SK-N-SH (cell line): ENCODE measurements at regions not wholly inside any gene's neighbourhood (a gene's known extent, or its start where the extent isn't known, plus 50 kb on each side); places are given as distances from the start of the nearest gene placed in this dataset.

Experiments
- CTCF ChIA-PET: fragments of 300-600, 350-600 bp; formaldehyde crosslinking; extraction: SDS; loops from one replicate; lab custom pipeline; 2021; lab: Yijun Ruan, JAX
- POLR2A ChIA-PET: fragments of 350-600 bp; sonication (Branson Sonifier 250); formaldehyde crosslinking; extraction: SDS; loops from one replicate; lab custom pipeline; 2020; ENCODE audit warnings: antibody characterized with exemption, inconsistent platforms; lab: Yijun Ruan, JAX
- DNase-seq: peaks from one replicate; pipeline ENCODE4 v3.0.0; 2012
- H2AFZ ChIP-seq: fragments of 200-600 bp; sonication (generic); 2 replicates; pipeline ENCODE4 v1.8.1; 2016; ENCODE audit warnings: antibody characterized with exemption, mild to moderate bottlenecking, low read depth
- H3F3A ChIP-seq: fragments of 200-600 bp; sonication (generic); replicated peaks from 2 replicates; pipeline ENCODE3; 2016; ENCODE audit warnings: antibody characterized with exemption, mild to moderate bottlenecking; ENCODE audit not compliant: insufficient read depth
- H3K27ac ChIP-seq, 2 experiments: fragments of 200-500 bp in 1 of 2; fragments of 200-600 bp in 1 of 2; sonication (Bioruptor generic) in 1 of 2; sonication (generic), shearing (Covaris generic) in 1 of 2; 2 replicates each; pipeline versions ENCODE4 v1.5.1 to v1.6.1; 2014 to 2016; ENCODE audit warnings: low read depth in 2 of 2, inconsistent platforms in 1 of 2, low read length in 1 of 2, mild to moderate bottlenecking in 1 of 2, mixed read lengths in 1 of 2
- H3K27me3 ChIP-seq: fragments of 200-600 bp; sonication (generic), shearing (Covaris generic); 2 replicates; pipeline ENCODE4 v1.6.1; 2016; ENCODE audit warnings: mixed run types; ENCODE audit not compliant: insufficient read depth
- H3K36me3 ChIP-seq, 2 experiments: fragments of 200-500 bp in 1 of 2; fragments of 200-600 bp in 1 of 2; sonication (Bioruptor generic) in 1 of 2; sonication (generic) in 1 of 2; replicated peaks in 1 of 2; 2 replicates each; pipeline versions ENCODE3 to v1.5.1; 2014 to 2016; ENCODE audit warnings: low read length in 1 of 2, mild to moderate bottlenecking in 1 of 2; ENCODE audit not compliant: insufficient read depth in 2 of 2, control insufficient read depth in 1 of 2
- H3K4me1 ChIP-seq, 2 experiments: fragments of 200-500 bp in 1 of 2; fragments of 200-600 bp in 1 of 2; sonication (Bioruptor generic) in 1 of 2; sonication (generic), shearing (Covaris generic) in 1 of 2; 2 replicates each; pipeline versions ENCODE4 v1.5.1 to v1.6.1; 2014 to 2016; ENCODE audit warnings: low read depth in 1 of 2, low read length in 1 of 2, mixed run types in 1 of 2; ENCODE audit not compliant: insufficient read depth in 2 of 2, control insufficient read depth in 1 of 2
- H3K4me2 ChIP-seq: fragments of 200-600 bp; sonication (generic), shearing (Covaris generic); 2 replicates; pipeline ENCODE4 v1.6.1; 2017; ENCODE audit warnings: mixed run types
- H3K4me3 ChIP-seq, 2 experiments: fragments of 200-500 bp in 1 of 2; fragments of 200-600 bp in 1 of 2; sonication (Bioruptor generic) in 1 of 2; sonication (generic), shearing (Covaris generic) in 1 of 2; 2 replicates each; pipeline versions ENCODE4 v1.5.1 to v1.8.1; 2014 to 2016; ENCODE audit warnings: low read depth in 2 of 2, inconsistent platforms in 1 of 2, low read length in 1 of 2, mild to moderate bottlenecking in 1 of 2, mixed read lengths in 1 of 2, moderate library complexity in 1 of 2
- H3K79me2 ChIP-seq: fragments of 200-600 bp; sonication (generic); 2 replicates; pipeline ENCODE4 v1.8.1; 2017; ENCODE audit warnings: mild to moderate bottlenecking; ENCODE audit not compliant: insufficient read depth
- H3K9ac ChIP-seq: fragments of 200-600 bp; sonication (generic); 2 replicates; pipeline ENCODE4 v1.6.1; 2017; ENCODE audit warnings: mixed run types
- H3K9me2 ChIP-seq: fragments of 200-600 bp; sonication (generic); 2 replicates; pipeline ENCODE4 v1.6.1; 2017; ENCODE audit warnings: mixed run types
- H3K9me3 ChIP-seq: fragments of 200-600 bp; sonication (generic); 2 replicates; pipeline ENCODE4 v1.6.1; 2017; ENCODE audit warnings: mixed run types, mild to moderate bottlenecking, moderate library complexity
- H4K20me1 ChIP-seq: fragments of 200-600 bp; sonication (generic); 2 replicates; pipeline ENCODE4 v1.6.1; 2017; ENCODE audit warnings: mild to moderate bottlenecking, mixed run types; ENCODE audit not compliant: insufficient read depth
- CHD2 ChIP-seq: fragments of 150-350 bp; IDR thresholded peaks from 2 replicates; pipeline ENCODE4 v1.6.1; 2018; ENCODE audit warnings: low read length; ENCODE audit not compliant: partially characterized antibody
- EP300 ChIP-seq, 2 experiments: IDR thresholded peaks; 2 replicates each; pipeline versions ENCODE4 v1.4.0 to v1.6.1; 2012; ENCODE audit warnings: borderline replicate concordance in 1 of 2, low read depth in 1 of 2, low read length in 1 of 2
- FOXJ3 ChIP-seq: sonication (generic); formaldehyde crosslinking; IDR thresholded peaks from 2 replicates; pipeline ENCODE4 v1.5.1; 2020; ENCODE audit warnings: mild to moderate bottlenecking, missing genetic modification reagents
- IRF3 ChIP-seq: fragments of 150-350 bp; IDR thresholded peaks from 2 replicates; pipeline ENCODE4 v1.6.1; 2016; ENCODE audit warnings: mild to moderate bottlenecking, low read depth, low read length
- MEF2A ChIP-seq: IDR thresholded peaks from 2 replicates; pipeline ENCODE4 v1.4.0; 2012; ENCODE audit warnings: low read depth, borderline replicate concordance
- NFIC ChIP-seq: IDR thresholded peaks from 2 replicates; pipeline ENCODE4 v1.4.0; 2012; ENCODE audit warnings: borderline replicate concordance
- PBX3 ChIP-seq: IDR thresholded peaks from 2 replicates; pipeline ENCODE4; 2012
- RCOR1 ChIP-seq: fragments of 150-350 bp; IDR thresholded peaks from 2 replicates; pipeline ENCODE4 v1.6.1; 2017; ENCODE audit warnings: antibody characterized with exemption, low read length
- RFX5 ChIP-seq: IDR thresholded peaks from 2 replicates; pipeline ENCODE4 v1.6.1; 2012; ENCODE audit warnings: mild to moderate bottlenecking, improper control_type of control experiment, low read length
- SIN3A ChIP-seq: IDR thresholded peaks from 2 replicates; pipeline ENCODE4 v1.6.1; 2012; ENCODE audit warnings: low read depth, mild to moderate bottlenecking, low read length, moderate library complexity, borderline replicate concordance
- TAF1 ChIP-seq: IDR thresholded peaks from 2 replicates; pipeline ENCODE4 v1.6.1; 2012; ENCODE audit warnings: low read depth, mild to moderate bottlenecking, low read length, moderate library complexity, borderline replicate concordance
- TEAD4 ChIP-seq: IDR thresholded peaks from 2 replicates; pipeline ENCODE4 v1.4.0; 2012; ENCODE audit warnings: mild to moderate bottlenecking, borderline replicate concordance; ENCODE audit not compliant: insufficient read depth
- USF2 ChIP-seq: fragments of 150-350 bp; IDR thresholded peaks from 2 replicates; pipeline ENCODE4 v1.6.1; 2017; ENCODE audit warnings: antibody characterized with exemption, low read length, low read depth, borderline replicate concordance
- WGBS: methylation state at CpG from one replicate; pipeline ENCODE4 v1.1.6; 2017; ENCODE audit warnings: low lambda C conversion rate; 5-methylcytosine and 5-hydroxymethylcytosine counted together
- TF ChIP-seq, protein P1 (sequence below): fragments of 200-600 bp; sonication (generic); IDR thresholded peaks from 2 replicates; pipeline ENCODE4 v1.6.1; 2017; ENCODE audit warnings: antibody characterized with exemption, mild to moderate bottlenecking, moderate library complexity
- TF ChIP-seq, protein P2 (sequence below): IDR thresholded peaks from 2 replicates; pipeline ENCODE4 v1.4.0; 2012; ENCODE audit warnings: low read depth, borderline replicate concordance

DNA sequence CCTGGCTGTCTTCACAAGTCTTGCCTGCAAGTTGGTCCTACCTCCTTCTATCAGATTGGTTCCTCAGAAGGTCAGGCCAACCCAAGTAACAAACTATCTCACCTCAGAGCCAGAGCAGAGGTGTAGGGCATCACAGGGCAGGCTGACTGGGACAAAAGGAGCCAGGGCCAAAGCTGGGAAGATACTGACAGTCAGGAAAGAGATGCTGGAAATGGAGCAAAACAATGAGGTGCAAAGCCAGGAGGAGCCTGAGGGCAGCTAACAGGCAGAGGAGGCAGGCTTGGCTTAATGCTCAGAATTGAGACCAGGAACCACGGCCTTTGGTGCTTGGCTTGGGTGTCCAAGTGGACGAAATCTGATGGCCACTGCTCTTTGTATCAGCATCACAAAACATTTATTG lies 68.4 kb upstream of the PNMA1 start:
- DNase-seq: no peak
- peaks cover 15% of the 10 kb centered on the region for H3F3A ChIP-seq
- CTCF ChIA-PET: no interaction called here
- peaks cover 20 to 28% of the 10 kb centered on the region in 2 experiments for H3K4me1 ChIP-seq
- H3K4me2 ChIP-seq: no peak overlapping the region
- no peak overlapping the region for H2AFZ ChIP-seq
- no peak overlapping the region for H3K27ac ChIP-seq
- POLR2A ChIA-PET: no interaction called here
- H3K9ac ChIP-seq: no peak overlapping the region
- H4K20me1 ChIP-seq: peaks cover 3% of the 10 kb centered on the region; the same call in 1 of the 2 replicates
- no peak overlapping the region for H3K4me3 ChIP-seq
- no peak for TF ChIP-seq TAF1
- TF ChIP-seq CHD2: no peak
- no peak for TF ChIP-seq RFX5
- TF ChIP-seq FOXJ3 (CRISPR knock-in tag): no peak
- TF ChIP-seq EP300 (IDR thresholded peaks at IDR 0.05; ENCODE audit: borderline replicate concordance in 1 of 2, low read depth in 1 of 2, low read length in 1 of 2): no peak
- no peak for TF ChIP-seq MEF2A
- no peak for TF ChIP-seq PBX3
- no peak for TF ChIP-seq TEAD4
- TF ChIP-seq USF2: no peak
- TF ChIP-seq RCOR1: no peak
- no peak for TF ChIP-seq SIN3A
- no peak for TF ChIP-seq IRF3
- TF ChIP-seq, protein P1, sequence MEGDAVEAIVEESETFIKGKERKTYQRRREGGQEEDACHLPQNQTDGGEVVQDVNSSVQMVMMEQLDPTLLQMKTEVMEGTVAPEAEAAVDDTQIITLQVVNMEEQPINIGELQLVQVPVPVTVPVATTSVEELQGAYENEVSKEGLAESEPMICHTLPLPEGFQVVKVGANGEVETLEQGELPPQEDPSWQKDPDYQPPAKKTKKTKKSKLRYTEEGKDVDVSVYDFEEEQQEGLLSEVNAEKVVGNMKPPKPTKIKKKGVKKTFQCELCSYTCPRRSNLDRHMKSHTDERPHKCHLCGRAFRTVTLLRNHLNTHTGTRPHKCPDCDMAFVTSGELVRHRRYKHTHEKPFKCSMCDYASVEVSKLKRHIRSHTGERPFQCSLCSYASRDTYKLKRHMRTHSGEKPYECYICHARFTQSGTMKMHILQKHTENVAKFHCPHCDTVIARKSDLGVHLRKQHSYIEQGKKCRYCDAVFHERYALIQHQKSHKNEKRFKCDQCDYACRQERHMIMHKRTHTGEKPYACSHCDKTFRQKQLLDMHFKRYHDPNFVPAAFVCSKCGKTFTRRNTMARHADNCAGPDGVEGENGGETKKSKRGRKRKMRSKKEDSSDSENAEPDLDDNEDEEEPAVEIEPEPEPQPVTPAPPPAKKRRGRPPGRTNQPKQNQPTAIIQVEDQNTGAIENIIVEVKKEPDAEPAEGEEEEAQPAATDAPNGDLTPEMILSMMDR: no peak
- TF ChIP-seq, protein P2, sequence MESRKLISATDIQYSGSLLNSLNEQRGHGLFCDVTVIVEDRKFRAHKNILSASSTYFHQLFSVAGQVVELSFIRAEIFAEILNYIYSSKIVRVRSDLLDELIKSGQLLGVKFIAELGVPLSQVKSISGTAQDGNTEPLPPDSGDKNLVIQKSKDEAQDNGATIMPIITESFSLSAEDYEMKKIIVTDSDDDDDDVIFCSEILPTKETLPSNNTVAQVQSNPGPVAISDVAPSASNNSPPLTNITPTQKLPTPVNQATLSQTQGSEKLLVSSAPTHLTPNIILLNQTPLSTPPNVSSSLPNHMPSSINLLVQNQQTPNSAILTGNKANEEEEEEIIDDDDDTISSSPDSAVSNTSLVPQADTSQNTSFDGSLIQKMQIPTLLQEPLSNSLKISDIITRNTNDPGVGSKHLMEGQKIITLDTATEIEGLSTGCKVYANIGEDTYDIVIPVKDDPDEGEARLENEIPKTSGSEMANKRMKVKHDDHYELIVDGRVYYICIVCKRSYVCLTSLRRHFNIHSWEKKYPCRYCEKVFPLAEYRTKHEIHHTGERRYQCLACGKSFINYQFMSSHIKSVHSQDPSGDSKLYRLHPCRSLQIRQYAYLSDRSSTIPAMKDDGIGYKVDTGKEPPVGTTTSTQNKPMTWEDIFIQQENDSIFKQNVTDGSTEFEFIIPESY: no peak
- no peak for TF ChIP-seq NFIC
- TF ChIP-seq, all 33 proteins: peak for 0
- no peaks in the 10 kb centered on the region for H3K9me2 ChIP-seq
- peaks cover 92% of the 10 kb centered on the region for H3K79me2 ChIP-seq
- WGBS: 93% methylated on average over 2 of the region's 2 CpGs
- H3K27me3 ChIP-seq: no peaks in the 10 kb centered on the region
- H3K9me3 ChIP-seq: no peaks in the 10 kb centered on the region
- no peaks in the 10 kb centered on the region for H3K36me3 ChIP-seq
